Psoas muscle (tissue), 7 donors: ENCODE measurements at regions not wholly inside any gene's neighbourhood (a gene's known extent, or its start where the extent isn't known, plus 50 kb on each side); places are given as distances from the start of the nearest gene placed in this dataset.
"Not testable (repeated sequence)": the region's sequence is repeated elsewhere in the genome, so short reads cannot be mapped to it uniquely, and the experiment has no call there.

Experiments
- ATAC-seq, 4 donors: fragments of 200-7000 bp; cut with Tn5 transposase; one replicate each; pipeline ENCODE4 v1.9.1; 2020; ENCODE audit warnings: moderate library complexity in 3 of 4, mild to moderate bottlenecking in 2 of 4
- DNase-seq, 2 donors: peaks; one replicate each; pipeline ENCODE4 v3.0.0-alpha.2; 2020
- H3K27ac ChIP-seq: fragments of 200-600 bp; one replicate; pipeline ENCODE4 v1.8.0; 2022
- H3K27me3 ChIP-seq, 3 donors: fragments of 200-600 bp in 1 of 3; one replicate each; pipeline versions ENCODE4 v1.6.1 to v1.8.0; 2013 to 2022; ENCODE audit warnings: low read length in 2 of 3, mild to moderate bottlenecking in 2 of 3, moderate library complexity in 1 of 3; ENCODE audit not compliant: insufficient read depth in 3 of 3
- H3K36me3 ChIP-seq, 2 donors: fragments of 200-600 bp in 1 of 2; one replicate each; pipeline versions ENCODE4 v1.6.1 to v1.8.0; 2013 to 2022; ENCODE audit warnings: low read depth in 1 of 2, mild to moderate bottlenecking in 1 of 2, moderate library complexity in 1 of 2; ENCODE audit not compliant: insufficient read depth in 1 of 2
- H3K4me1 ChIP-seq: fragments of 200-600 bp; one replicate; pipeline ENCODE4 v1.8.0; 2022
- H3K4me3 ChIP-seq: fragments of 200-600 bp; one replicate; pipeline ENCODE4 v1.8.0; 2022; ENCODE audit warnings: mild to moderate bottlenecking
- H3K9me3 ChIP-seq: fragments of 200-600 bp; one replicate; pipeline ENCODE4 v1.8.0; 2022
- WGBS, 3 donors: extraction: QIAGEN DNeasy Blood & Tissue Kit; methylation state at CpG; one replicate each; pipeline versions ENCODE4 v1.1.6 to v1.1.7; 2013; 5-methylcytosine and 5-hydroxymethylcytosine counted together
- intact Hi-C, 2 donors: fragments of 100-400 bp; cut with DNase I; formaldehyde crosslinking; loops; one replicate each; pipeline versions ENCODE4 v1.11.0 to v1.14.2; 2022
- TF ChIP-seq, protein P1 (sequence below): fragments of 200-600 bp; IDR thresholded peaks from one replicate; pipeline ENCODE4 v1.8.0; 2022; ENCODE audit warnings: antibody characterized with exemption
- donor health status: healthy with polysubstance abuse.
- donor health status: DM: no; HTN: no; CAD: no; lungs with moderate emphysema.
- donor health status: Bipolar disorder and iron deficiency.
- donor health status: healthy.
- donor health status: DM: yes; HTN: yes; CAD: no.
- donor health status: DM: no; HTN: no; CAD: no.
- donor health status: DM: yes; HTN: yes; CAD: no.

DNA sequence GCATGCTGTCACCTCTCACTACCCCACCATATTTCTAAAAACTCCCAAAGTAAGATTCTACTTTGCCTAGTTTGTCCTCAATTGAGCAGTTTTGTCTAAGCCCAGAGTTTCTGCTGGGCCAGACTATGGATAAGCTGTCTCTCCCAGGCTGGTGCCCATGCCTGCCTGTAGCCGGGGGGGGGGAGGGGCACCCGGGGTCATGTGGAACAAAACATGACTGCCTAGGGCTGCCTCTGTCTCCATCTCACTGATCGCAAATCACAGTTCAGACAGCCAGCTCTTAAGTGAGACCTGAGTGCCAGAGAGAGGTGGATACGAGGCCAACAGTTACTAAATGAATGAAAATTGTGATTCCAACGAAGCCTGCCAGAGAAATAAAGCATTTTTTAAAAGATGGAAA, 78.8 kb upstream of the RPRML start:
- TF ChIP-seq, protein P1, sequence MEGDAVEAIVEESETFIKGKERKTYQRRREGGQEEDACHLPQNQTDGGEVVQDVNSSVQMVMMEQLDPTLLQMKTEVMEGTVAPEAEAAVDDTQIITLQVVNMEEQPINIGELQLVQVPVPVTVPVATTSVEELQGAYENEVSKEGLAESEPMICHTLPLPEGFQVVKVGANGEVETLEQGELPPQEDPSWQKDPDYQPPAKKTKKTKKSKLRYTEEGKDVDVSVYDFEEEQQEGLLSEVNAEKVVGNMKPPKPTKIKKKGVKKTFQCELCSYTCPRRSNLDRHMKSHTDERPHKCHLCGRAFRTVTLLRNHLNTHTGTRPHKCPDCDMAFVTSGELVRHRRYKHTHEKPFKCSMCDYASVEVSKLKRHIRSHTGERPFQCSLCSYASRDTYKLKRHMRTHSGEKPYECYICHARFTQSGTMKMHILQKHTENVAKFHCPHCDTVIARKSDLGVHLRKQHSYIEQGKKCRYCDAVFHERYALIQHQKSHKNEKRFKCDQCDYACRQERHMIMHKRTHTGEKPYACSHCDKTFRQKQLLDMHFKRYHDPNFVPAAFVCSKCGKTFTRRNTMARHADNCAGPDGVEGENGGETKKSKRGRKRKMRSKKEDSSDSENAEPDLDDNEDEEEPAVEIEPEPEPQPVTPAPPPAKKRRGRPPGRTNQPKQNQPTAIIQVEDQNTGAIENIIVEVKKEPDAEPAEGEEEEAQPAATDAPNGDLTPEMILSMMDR: no peak
- Histone ChIP-seq H3K36me3 (peaks cover 0 to 38% of the 10 kb centered on the region in 2 donors), H3K9me3 (no peaks in the 10 kb centered on the region), H3K27ac (no peak overlapping the region), H3K27me3 (no peaks in the 10 kb centered on the region), H3K4me3 (no peak overlapping the region), H3K4me1 (no peaks in the 10 kb centered on the region)
- no peak for ATAC-seq
- intact Hi-C loops: no loop called here
- 69 to 81% (median 76%) methylated on average over 5 of the region's 5 CpGs for WGBS, 3 donors
- DNase-seq: no peak

DNA sequence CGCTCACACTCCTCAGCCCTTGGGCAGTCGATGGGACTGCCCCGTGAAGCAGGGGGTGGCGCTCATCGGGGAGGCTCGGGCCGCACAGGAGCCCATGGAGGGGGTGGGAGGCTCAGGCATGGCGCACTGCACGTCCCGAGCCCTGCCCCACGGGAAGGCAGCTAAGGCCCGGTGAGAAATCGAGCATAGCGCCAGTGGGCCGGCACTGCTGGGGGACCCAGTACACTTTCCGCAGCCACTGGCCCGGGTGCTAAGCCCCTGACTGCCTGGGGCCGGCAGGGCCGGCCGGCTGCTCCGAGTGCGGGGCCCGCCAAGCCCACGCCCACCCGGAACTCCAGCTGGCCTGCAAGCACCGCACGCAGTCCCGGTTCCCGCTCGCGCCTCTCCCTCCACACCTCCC, 78.2 kb upstream of the RPRML start:
- H3K9me3 ChIP-seq, H3K4me3 ChIP-seq, H3K27ac ChIP-seq, H3K27me3 ChIP-seq, H3K4me1 ChIP-seq, ATAC-seq, DNase-seq, intact Hi-C loops: not testable (repeated sequence)
- 93 to 96% (median 94%) methylated on average over 23 to 31 of the region's 31 CpGs for WGBS, 3 donors
- peaks cover 0 to 42% of the 10 kb centered on the region in 2 donors for H3K36me3 ChIP-seq

DNA sequence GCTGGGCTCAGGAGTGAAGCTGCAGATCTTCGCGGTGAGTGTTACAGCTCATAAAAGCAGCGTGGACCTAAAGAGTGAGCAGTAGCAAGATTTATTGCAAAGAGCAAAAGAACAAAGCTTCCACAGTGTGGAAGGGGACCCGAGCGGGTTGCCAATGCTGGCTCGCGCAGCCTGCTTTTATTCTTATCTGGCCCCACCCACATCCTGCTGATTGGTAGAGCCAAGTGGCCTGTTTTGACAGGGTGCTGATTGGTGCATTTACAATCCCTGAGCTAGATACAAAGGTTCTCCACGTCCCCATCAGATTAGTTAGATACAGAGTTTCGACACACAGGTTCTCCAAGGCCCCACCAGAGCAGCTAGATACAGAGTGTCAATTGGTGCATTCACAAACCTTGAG, 77.6 kb upstream of the RPRML start:
- peaks cover 0 to 44% of the 10 kb centered on the region in 2 donors for H3K36me3 ChIP-seq
- DNase-seq, H3K4me3 ChIP-seq, ATAC-seq, intact Hi-C loops, H3K27me3 ChIP-seq, H3K9me3 ChIP-seq, H3K27ac ChIP-seq, H3K4me1 ChIP-seq: not testable (repeated sequence)
- whole genome bisulfite sequencing, 3 donors: 74 to 84% (median 84%) methylated on average over 4 to 7 of the region's 9 CpGs
